Neural cell (in vitro differentiated cells): ENCODE measurements at regions not wholly inside any gene's neighbourhood (a gene's known extent, or its start where the extent isn't known, plus 50 kb on each side); places are given as distances from the start of the nearest gene placed in this dataset.

ENCODE experiments used
- H2AFZ ChIP-seq: fragments of 200-600, 300-800 bp; sonication (generic), shearing (Covaris generic); 2 replicates; pipeline ENCODE4 v1.6.0; 2014; ENCODE audit warnings: low read depth, mild to moderate bottlenecking, antibody characterized with exemption, low read length, moderate library complexity
- H3F3A ChIP-seq: fragments of 200-600 bp; shearing (Covaris generic); 2 replicates; pipeline ENCODE4 v1.6.1; 2016; ENCODE audit warnings: mild to moderate bottlenecking, moderate library complexity, mixed read lengths, antibody characterized with exemption, low read length; ENCODE audit not compliant: insufficient read depth, poor library complexity, severe bottlenecking
- H3K27ac ChIP-seq: fragments of 200-600, 300-800 bp; sonication (generic), shearing (Covaris generic); 2 replicates; pipeline ENCODE4 v1.5.1; 2014; ENCODE audit warnings: mild to moderate bottlenecking, low read length, moderate library complexity
- H3K27me3 ChIP-seq: fragments of 300-800, 200-600 bp; sonication (generic), shearing (Covaris generic); 2 replicates; pipeline ENCODE4 v1.6.0; 2014; ENCODE audit warnings: mild to moderate bottlenecking, low read depth, low read length, moderate library complexity; ENCODE audit not compliant: insufficient read depth
- H3K36me3 ChIP-seq: fragments of 300-800, 200-600 bp; sonication (generic), shearing (Covaris generic); 2 replicates; pipeline ENCODE4 v1.5.1; 2014; ENCODE audit warnings: mild to moderate bottlenecking, antibody characterized with exemption, low read length, moderate library complexity; ENCODE audit not compliant: insufficient read depth
- H3K4me2 ChIP-seq: fragments of 300-800, 200-600 bp; sonication (generic), shearing (Covaris generic); 2 replicates; pipeline ENCODE4 v1.6.0; 2014; ENCODE audit warnings: mild to moderate bottlenecking, low read length
- H3K4me3 ChIP-seq: fragments of 300-800, 200-600 bp; sonication (generic), shearing (Covaris generic); 2 replicates; pipeline ENCODE4 v1.5.1; 2014; ENCODE audit warnings: mild to moderate bottlenecking, low read length, moderate library complexity
- H3K79me2 ChIP-seq: fragments of 200-600 bp; shearing (Covaris generic); replicated peaks from 2 replicates; pipeline ENCODE4 v1.6.0; 2014; ENCODE audit warnings: mild to moderate bottlenecking, low read length, moderate library complexity; ENCODE audit not compliant: insufficient read depth
- H3K9ac ChIP-seq: fragments of 300-800, 200-600 bp; sonication (generic), shearing (Covaris generic); 2 replicates; pipeline ENCODE4 v1.6.1; 2016; ENCODE audit warnings: mild to moderate bottlenecking, low read length, mixed read lengths
- H3K9me2 ChIP-seq: fragments of 200-600 bp; shearing (Covaris generic); 2 replicates; pipeline ENCODE4 v1.6.1; 2016; ENCODE audit warnings: mild to moderate bottlenecking, low read length, mixed read lengths; ENCODE audit not compliant: insufficient read depth
- H3K9me3 ChIP-seq: fragments of 200-600, 300-800 bp; sonication (generic), shearing (Covaris generic); 2 replicates; pipeline ENCODE4 v1.6.1; 2016; ENCODE audit warnings: mild to moderate bottlenecking, mixed run types, low read length, moderate library complexity, mixed read lengths
- H4K20me1 ChIP-seq: fragments of 200-600 bp; shearing (Covaris generic); 2 replicates; pipeline ENCODE4 v1.6.1; 2016; ENCODE audit warnings: mild to moderate bottlenecking, mixed run types; ENCODE audit not compliant: insufficient read depth
- CTCF ChIP-seq: fragments of 450-650 bp; IDR thresholded peaks from 2 replicates; pipeline ENCODE4 v1.5.1; 2014; ENCODE audit warnings: antibody characterized with exemption, mild to moderate bottlenecking, moderate library complexity; ENCODE audit not compliant: poor library complexity, severe bottlenecking
- EP300 ChIP-seq: fragments of 450-650 bp; conservative IDR thresholded peaks from 2 replicates; pipeline ENCODE4 v1.6.1; 2014; ENCODE audit warnings: antibody characterized with exemption, mild to moderate bottlenecking, moderate library complexity; ENCODE audit not compliant: poor library complexity, severe bottlenecking
- EZH2 ChIP-seq: fragments of 200-600, 300-800 bp; shearing (Covaris generic), sonication (generic); IDR thresholded peaks from 2 replicates; pipeline ENCODE4 v1.6.1; 2014; ENCODE audit warnings: antibody characterized with exemption, low read length, borderline replicate concordance, mild to moderate bottlenecking; ENCODE audit not compliant: insufficient read depth, poor library complexity, severe bottlenecking
- MXI1 ChIP-seq: fragments of 450-650 bp; conservative IDR thresholded peaks from 2 replicates; pipeline ENCODE4 v1.6.1; 2014; ENCODE audit warnings: antibody characterized with exemption, mild to moderate bottlenecking; ENCODE audit not compliant: poor library complexity, severe bottlenecking
- POLR2AphosphoS5 ChIP-seq: IDR thresholded peaks from 2 replicates; pipeline ENCODE4 v1.6.1; 2012
- RAD21 ChIP-seq: fragments of 450-650 bp; conservative IDR thresholded peaks from 2 replicates; pipeline ENCODE4 v1.6.1; 2014; ENCODE audit warnings: antibody characterized with exemption, mild to moderate bottlenecking, moderate library complexity
- REST ChIP-seq: IDR thresholded peaks from 2 replicates; pipeline ENCODE4 v1.6.1; 2012; ENCODE audit warnings: borderline replicate concordance
- SMC3 ChIP-seq: fragments of 450-650 bp; conservative IDR thresholded peaks from 2 replicates; pipeline ENCODE4 v1.6.1; 2014; ENCODE audit warnings: antibody characterized with exemption, mild to moderate bottlenecking, moderate library complexity; ENCODE audit not compliant: poor library complexity
- TAF1 ChIP-seq: IDR thresholded peaks from 2 replicates; pipeline ENCODE4 v1.6.1; 2012; ENCODE audit warnings: low read depth

GRCh38 chr16:11440657-11441012 is 95.4 kb downstream of the RMI2 start:
- TF ChIP-seq REST = no peak
- no peak for TF ChIP-seq EP300
- no peak for TF ChIP-seq EZH2
- no peak for TF ChIP-seq CTCF
- no peak for TF ChIP-seq SMC3
- no peak for TF ChIP-seq POLR2AphosphoS5
- no peak for TF ChIP-seq MXI1
- TF ChIP-seq TAF1 = no peak
- no peak for TF ChIP-seq RAD21
- Histone ChIP-seq H3K4me3 (no peak overlapping the region), H3F3A (no peaks in the 10 kb centered on the region)

GRCh38 chr16:11445486-11445885 is 100.2 kb downstream of the RMI2 start:
- Histone ChIP-seq H3K27ac (no peak overlapping the region), H3K4me3 (no peak overlapping the region), H3K9me2 (no peaks in the 10 kb centered on the region), H2AFZ (no peak overlapping the region), H3K9ac (no peak overlapping the region), H3K4me2 (no peak overlapping the region), H3K36me3 (no peaks in the 10 kb centered on the region), H4K20me1 (no peaks in the 10 kb centered on the region), H3F3A (no peaks in the 10 kb centered on the region), H3K27me3 (no peaks in the 10 kb centered on the region), H3K79me2 (no peaks in the 10 kb centered on the region), H3K9me3 (no peaks in the 10 kb centered on the region)
- TF ChIP-seq POLR2AphosphoS5 (no peak), EP300 (no peak), EZH2 (no peak), TAF1 (no peak), REST (no peak), CTCF (no peak), MXI1 (no peak), RAD21 (no peak), SMC3 (no peak)

More at GRCh38 chr16:11440657-11441012, 95.4 kb downstream of the RMI2 start:
- no peaks in the 10 kb centered on the region for H4K20me1 ChIP-seq
- H3K36me3 ChIP-seq = no peaks in the 10 kb centered on the region
- H2AFZ ChIP-seq = no peak overlapping the region
- no peaks in the 10 kb centered on the region for H3K79me2 ChIP-seq
- H3K9ac ChIP-seq = no peak overlapping the region
- H3K4me2 ChIP-seq = no peak overlapping the region
- no peaks in the 10 kb centered on the region for H3K27me3 ChIP-seq
- no peaks in the 10 kb centered on the region for H3K9me2 ChIP-seq
- H3K9me3 ChIP-seq = no peaks in the 10 kb centered on the region
- H3K27ac ChIP-seq = no peak overlapping the region
